Breast epithelium (tissue), 3 donors: ENCODE measurements at regions not wholly inside any gene's neighbourhood (a gene's known extent, or its start where the extent isn't known, plus 50 kb on each side); places are given as distances from the start of the nearest gene placed in this dataset.

Experiments used
- CTCF ChIP-seq, 3 donors: fragments of 450-650 bp; IDR thresholded peaks; one replicate each; pipeline ENCODE4 v1.5.1; 2016 to 2017; ENCODE audit warnings: antibody characterized with exemption in 3 of 3, mild to moderate bottlenecking in 3 of 3, moderate library complexity in 3 of 3
- POLR2AphosphoS5 ChIP-seq, 3 donors: sonication (generic); formaldehyde crosslinking; IDR thresholded peaks; one replicate each; pipeline ENCODE4 v1.6.1; 2017; ENCODE audit warnings: antibody characterized with exemption in 3 of 3

GRCh38 chr5:103929338-103930013 lies 366.9 kb upstream of the NUDT12 start:
- TF ChIP-seq CTCF (IDR thresholded peaks at IDR 0.05) (no peak), POLR2AphosphoS5 (IDR thresholded peaks at IDR 0.05) (no peak)
